GM13976 (cell line): ENCODE measurements at regions not wholly inside any gene's neighbourhood (a gene's known extent, or its start where the extent isn't known, plus 50 kb on each side); places are given as distances from the start of the nearest gene placed in this dataset.

Source experiments
- DNase-seq: peaks from one replicate; pipeline ENCODE4 v3.0.0; 2012; ENCODE audit warnings: low spot score
- CTCF ChIP-seq: IDR thresholded peaks from 2 replicates; pipeline ENCODE4 v1.5.1; 2012; ENCODE audit warnings: borderline replicate concordance, mild to moderate bottlenecking; ENCODE audit not compliant: insufficient read depth; ENCODE audit errors: extremely low read depth, missing control alignments, control extremely low read depth
- in situ Hi-C: fragments of 300-500 bp; cut with MboI; formaldehyde crosslinking; loops from one replicate; pipeline ENCODE4 v1.12.0; 2022; ENCODE audit warnings: low sequenced_read_pairs, mixed read lengths, inconsistent platforms; ENCODE audit not compliant: unreplicated experiment

- no peak for DNase-seq
- no peak for TF ChIP-seq CTCF
- in situ Hi-C loops, result no loop called here
Measured at GRCh38 chr5:67917561-67917960, 298.0 kb upstream of the PIK3R1 start.

GRCh38 chr5:67910546-67910945 lies 305.0 kb upstream of the PIK3R1 start:
- DNase-seq, result no peak
- TF ChIP-seq CTCF, result no peak
- in situ Hi-C loops, result no loop called here

- in situ Hi-C loops, result no loop called here
- no peak for TF ChIP-seq CTCF
- no peak for DNase-seq
Measured at GRCh38 chr5:67908126-67908765, 307.3 kb upstream of the PIK3R1 start.

- TF ChIP-seq CTCF, result no peak
- DNase-seq, result no peak
- in situ Hi-C loops, result no loop called here
Measured at GRCh38 chr5:67904366-67904765, 311.2 kb upstream of the PIK3R1 start.

GRCh38 chr5:67903656-67904055 lies 311.9 kb upstream of the PIK3R1 start:
- DNase-seq, result no peak
- no peak for TF ChIP-seq CTCF
- in situ Hi-C loops, result no loop called here

- no peak for DNase-seq
- TF ChIP-seq CTCF, result no peak
- in situ Hi-C loops, result no loop called here
Measured at GRCh38 chr5:67903121-67903520, 312.4 kb upstream of the PIK3R1 start.

- no peak for TF ChIP-seq CTCF
- in situ Hi-C loops, result no loop called here
- no peak for DNase-seq
Measured at GRCh38 chr5:67902497-67902830, 313.1 kb upstream of the PIK3R1 start.
